ENCODE measurements at regions not wholly inside any gene's neighbourhood (a gene's known extent, or its start where the extent isn't known, plus 50 kb on each side); places are given as distances from the start of the nearest gene placed in this dataset.

DNA sequence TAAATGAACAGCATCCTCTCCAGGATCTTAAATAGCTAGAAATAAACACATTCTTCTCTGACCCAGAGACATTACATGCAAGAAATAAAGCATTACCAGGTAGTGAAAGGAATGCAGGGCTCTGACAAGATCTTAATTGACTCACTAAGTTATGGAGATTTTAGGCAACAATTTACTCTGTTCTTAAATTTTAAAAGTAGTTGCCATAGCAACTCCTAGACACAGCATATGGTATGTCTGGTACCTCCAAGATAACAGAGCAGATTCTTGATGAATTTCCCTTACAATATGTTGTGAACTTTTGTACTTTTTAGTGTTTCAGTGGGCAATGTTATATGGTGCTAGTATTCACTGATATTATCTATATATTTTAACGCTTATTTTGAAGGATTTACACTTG lies 76.7 kb upstream of the G2E3 start:
- no peaks in the 10 kb centered on the region for H3K27me3 ChIP-seq (ENCODE audit: control insufficient read depth, insufficient read depth, low read length)
- H3K4me3 ChIP-seq (replicated peaks in 1 of 4; ENCODE audit: control extremely low read depth in 1 of 4, insufficient read depth in 1 of 4, low read depth in 3 of 4, low read length in 4 of 4), result no peak overlapping the region
- no peaks in the 10 kb centered on the region for H3K36me3 ChIP-seq (ENCODE audit: control insufficient read depth, insufficient read depth, low read length)
- H2AFZ ChIP-seq (ENCODE audit: low read length), result no peak overlapping the region
- H3K9me3 ChIP-seq (ENCODE audit: control insufficient read depth, insufficient read depth, low read depth, low read length), result no peaks in the 10 kb centered on the region
- H3K4me1 ChIP-seq (ENCODE audit: control insufficient read depth, extremely low read depth, insufficient read depth, low read length), result no peaks in the 10 kb centered on the region
- H3K9ac ChIP-seq (ENCODE audit: insufficient read depth, low read length), result no peak overlapping the region
- no peak overlapping the region for H3K4me2 ChIP-seq (ENCODE audit: extremely low read depth, insufficient read depth, low read length)
- no peak overlapping the region for H3K27ac ChIP-seq (ENCODE audit: insufficient read depth, low read length)
- H4K20me1 ChIP-seq (ENCODE audit: control insufficient read depth, extremely low read depth, insufficient read depth, low read length), result no peaks in the 10 kb centered on the region
- TF ChIP-seq, protein P1, sequence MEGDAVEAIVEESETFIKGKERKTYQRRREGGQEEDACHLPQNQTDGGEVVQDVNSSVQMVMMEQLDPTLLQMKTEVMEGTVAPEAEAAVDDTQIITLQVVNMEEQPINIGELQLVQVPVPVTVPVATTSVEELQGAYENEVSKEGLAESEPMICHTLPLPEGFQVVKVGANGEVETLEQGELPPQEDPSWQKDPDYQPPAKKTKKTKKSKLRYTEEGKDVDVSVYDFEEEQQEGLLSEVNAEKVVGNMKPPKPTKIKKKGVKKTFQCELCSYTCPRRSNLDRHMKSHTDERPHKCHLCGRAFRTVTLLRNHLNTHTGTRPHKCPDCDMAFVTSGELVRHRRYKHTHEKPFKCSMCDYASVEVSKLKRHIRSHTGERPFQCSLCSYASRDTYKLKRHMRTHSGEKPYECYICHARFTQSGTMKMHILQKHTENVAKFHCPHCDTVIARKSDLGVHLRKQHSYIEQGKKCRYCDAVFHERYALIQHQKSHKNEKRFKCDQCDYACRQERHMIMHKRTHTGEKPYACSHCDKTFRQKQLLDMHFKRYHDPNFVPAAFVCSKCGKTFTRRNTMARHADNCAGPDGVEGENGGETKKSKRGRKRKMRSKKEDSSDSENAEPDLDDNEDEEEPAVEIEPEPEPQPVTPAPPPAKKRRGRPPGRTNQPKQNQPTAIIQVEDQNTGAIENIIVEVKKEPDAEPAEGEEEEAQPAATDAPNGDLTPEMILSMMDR (conservative IDR thresholded peaks at IDR 0.05 in 1 of 2, IDR thresholded peaks at IDR 0.05 in 1 of 2; ENCODE audit: low read depth in 1 of 2, low read length in 2 of 2), result no peak
- TF ChIP-seq EZH2 (IDR thresholded peaks at IDR 0.05; ENCODE audit: low read length, missing control alignments), result no peak
- no peaks in the 10 kb centered on the region for H3K79me2 ChIP-seq (ENCODE audit: control insufficient read depth, insufficient read depth, low read length)
- no peak for DNase-seq (ENCODE audit: low read depth in 2 of 2)

DNA sequence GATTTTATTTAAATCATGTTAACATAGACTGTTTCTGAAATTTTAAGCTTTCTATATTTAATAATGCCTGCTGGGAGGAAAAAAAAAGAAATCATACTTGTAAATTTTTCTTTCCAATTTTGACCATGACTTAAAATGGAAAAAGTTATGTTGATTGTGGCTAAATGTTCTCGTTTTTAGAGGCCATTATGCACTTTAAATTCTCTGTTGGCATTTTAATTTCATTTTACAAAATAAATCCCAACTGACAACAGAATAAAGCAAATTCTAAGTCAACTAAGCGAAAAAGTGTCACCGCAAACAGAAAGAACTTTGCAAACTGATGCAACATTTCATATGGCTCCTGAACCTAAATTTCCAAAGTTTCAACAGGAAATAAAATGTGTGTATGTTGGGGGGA lies 74.8 kb upstream of the G2E3 start:
- Histone ChIP-seq H3K4me2 (ENCODE audit: extremely low read depth, insufficient read depth, low read length) (no peak overlapping the region), H3K9ac (ENCODE audit: insufficient read depth, low read length) (no peak overlapping the region), H4K20me1 (ENCODE audit: control insufficient read depth, extremely low read depth, insufficient read depth, low read length) (no peaks in the 10 kb centered on the region), H3K79me2 (ENCODE audit: control insufficient read depth, insufficient read depth, low read length) (no peaks in the 10 kb centered on the region), H3K36me3 (ENCODE audit: control insufficient read depth, insufficient read depth, low read length) (no peaks in the 10 kb centered on the region), H3K9me3 (ENCODE audit: control insufficient read depth, insufficient read depth, low read depth, low read length) (no peaks in the 10 kb centered on the region), H2AFZ (ENCODE audit: low read length) (no peak overlapping the region), H3K27ac (ENCODE audit: insufficient read depth, low read length) (no peak overlapping the region), H3K4me1 (ENCODE audit: control insufficient read depth, extremely low read depth, insufficient read depth, low read length) (no peaks in the 10 kb centered on the region), H3K4me3 (replicated peaks in 1 of 4; ENCODE audit: control extremely low read depth in 1 of 4, insufficient read depth in 1 of 4, low read depth in 3 of 4, low read length in 4 of 4) (no peak overlapping the region), H3K27me3 (ENCODE audit: control insufficient read depth, insufficient read depth, low read length) (no peaks in the 10 kb centered on the region)
- DNase-seq (ENCODE audit: low read depth in 2 of 2), result no peak
- TF ChIP-seq EZH2 (IDR thresholded peaks at IDR 0.05; ENCODE audit: low read length, missing control alignments), result no peak
- TF ChIP-seq, protein P1 (conservative IDR thresholded peaks at IDR 0.05 in 1 of 2, IDR thresholded peaks at IDR 0.05 in 1 of 2; ENCODE audit: low read depth in 1 of 2, low read length in 2 of 2), result no peak

DNA sequence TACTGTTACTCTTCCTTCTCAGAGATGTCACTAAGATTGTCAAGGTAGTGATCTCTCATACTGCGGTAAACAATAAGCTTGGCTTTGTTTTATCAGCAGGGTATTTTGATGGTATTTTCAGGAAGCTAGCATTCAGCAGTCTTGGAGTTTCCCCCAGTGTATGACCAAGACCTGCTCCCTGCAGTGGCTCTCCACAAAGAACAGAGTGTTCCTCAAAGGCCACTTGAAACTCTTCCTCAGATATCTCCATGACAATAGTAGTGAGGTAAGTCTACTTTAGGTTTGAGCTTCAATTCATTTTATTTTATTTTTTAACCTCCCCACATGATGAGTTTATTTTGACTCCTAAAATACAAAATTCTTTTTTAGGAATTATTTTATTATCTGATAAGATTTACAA lies 74.0 kb upstream of the G2E3 start:
- no peak overlapping the region for H3K9ac ChIP-seq (ENCODE audit: insufficient read depth, low read length)
- no peak overlapping the region for H3K4me2 ChIP-seq (ENCODE audit: extremely low read depth, insufficient read depth, low read length)
- H3K4me1 ChIP-seq (ENCODE audit: control insufficient read depth, extremely low read depth, insufficient read depth, low read length), result no peaks in the 10 kb centered on the region
- H3K36me3 ChIP-seq (ENCODE audit: control insufficient read depth, insufficient read depth, low read length), result no peaks in the 10 kb centered on the region
- no peak overlapping the region for H3K27ac ChIP-seq (ENCODE audit: insufficient read depth, low read length)
- H4K20me1 ChIP-seq (ENCODE audit: control insufficient read depth, extremely low read depth, insufficient read depth, low read length), result no peaks in the 10 kb centered on the region
- no peaks in the 10 kb centered on the region for H3K27me3 ChIP-seq (ENCODE audit: control insufficient read depth, insufficient read depth, low read length)
- H3K9me3 ChIP-seq (ENCODE audit: control insufficient read depth, insufficient read depth, low read depth, low read length), result no peaks in the 10 kb centered on the region
- no peak for DNase-seq (ENCODE audit: low read depth in 2 of 2)
- H3K4me3 ChIP-seq (replicated peaks in 1 of 4; ENCODE audit: control extremely low read depth in 1 of 4, insufficient read depth in 1 of 4, low read depth in 3 of 4, low read length in 4 of 4), result no peak overlapping the region
- H3K79me2 ChIP-seq (ENCODE audit: control insufficient read depth, insufficient read depth, low read length), result no peaks in the 10 kb centered on the region
- H2AFZ ChIP-seq (ENCODE audit: low read length), result no peak overlapping the region
- TF ChIP-seq, protein P1 (conservative IDR thresholded peaks at IDR 0.05 in 1 of 2, IDR thresholded peaks at IDR 0.05 in 1 of 2; ENCODE audit: low read depth in 1 of 2, low read length in 2 of 2), result no peak
- no peak for TF ChIP-seq EZH2 (IDR thresholded peaks at IDR 0.05; ENCODE audit: low read length, missing control alignments)
